Caco-2 (cell line): ENCODE measurements at regions not wholly inside any gene's neighbourhood (a gene's known extent, or its start where the extent isn't known, plus 50 kb on each side); places are given as distances from the start of the nearest gene placed in this dataset.

Experiments
- BruUV-seq: library from RNA; stranded (reverse); fragments of 400-500 nt; replicated peaks from 2 replicates; lab custom pipeline; 2021; lab: Mats Ljungman, UMichigan
- CTCF ChIA-PET: fragments of 300-600 bp; sonication (Branson Sonifier 250); formaldehyde crosslinking; loops from one replicate; lab custom pipeline; 2022; ENCODE audit warnings: antibody characterized with exemption; lab: Charles Lee
- POLR2A ChIA-PET: fragments of 300-600 bp; sonication (Branson Sonifier 250); formaldehyde crosslinking; loops from one replicate; lab custom pipeline; 2022; ENCODE audit warnings: antibody characterized with exemption; lab: Charles Lee
- DNase-seq, 2 experiments: peaks; one replicate each; pipeline versions ENCODE4 v3.0.0 to v3.0.0-alpha.2; 2020 to 2022
- H3K27me3 ChIP-seq: replicated peaks from 2 replicates; pipeline ENCODE4 v1.6.0; 2011; ENCODE audit warnings: low read length; ENCODE audit not compliant: control insufficient read depth, insufficient read depth
- H3K36me3 ChIP-seq: 2 replicates; pipeline ENCODE4 v1.5.1; 2011; ENCODE audit warnings: low read length; ENCODE audit not compliant: control insufficient read depth, insufficient read depth
- H3K4me1 ChIP-seq: fragments of 250-450 bp; sonication (Bioruptor Pico); 2 replicates; pipeline ENCODE4 v1.5.1; 2020; ENCODE audit warnings: mild to moderate bottlenecking
- H3K4me3 ChIP-seq: 2 replicates; pipeline ENCODE4 v1.5.1; 2011; ENCODE audit warnings: low read depth, mild to moderate bottlenecking, control low read depth, low read length
- H3K9me3 ChIP-seq: fragments of 250-450 bp; sonication (Bioruptor Pico); 2 replicates; pipeline ENCODE4 v1.5.1; 2020; ENCODE audit warnings: mild to moderate bottlenecking, moderate library complexity
- H3K27ac Mint-ChIP-seq: one replicate; pipeline ENCODE4 v1.8.0; 2022; ENCODE audit warnings: mixed read lengths; ENCODE audit not compliant: unreplicated experiment
- H3K27me3 Mint-ChIP-seq: one replicate; pipeline ENCODE4 v1.8.0; 2022; ENCODE audit warnings: mixed read lengths; ENCODE audit not compliant: insufficient read depth, unreplicated experiment
- H3K36me3 Mint-ChIP-seq: one replicate; pipeline ENCODE4 v1.8.0; 2022; ENCODE audit warnings: mild to moderate bottlenecking, mixed read lengths; ENCODE audit not compliant: insufficient read depth, unreplicated experiment
- H3K4me1 Mint-ChIP-seq: one replicate; pipeline ENCODE4 v1.8.0; 2022; ENCODE audit warnings: low read depth, mixed read lengths; ENCODE audit not compliant: unreplicated experiment
- H3K4me3 Mint-ChIP-seq: one replicate; pipeline ENCODE4 v1.8.0; 2022; ENCODE audit warnings: mild to moderate bottlenecking, moderate library complexity, mixed read lengths; ENCODE audit not compliant: unreplicated experiment
- H3K9me3 Mint-ChIP-seq: one replicate; pipeline ENCODE4 v1.8.0; 2022; ENCODE audit warnings: mixed read lengths; ENCODE audit not compliant: unreplicated experiment
- intact Hi-C: fragments of 100-400 bp; cut with micrococcal nuclease; formaldehyde crosslinking; loops from one replicate; pipeline ENCODE4 v1.10.0; 2022; ENCODE audit not compliant: unreplicated experiment
- TF ChIP-seq, protein P1 (sequence below), 2 experiments: fragments of 200-600 bp in 1 of 2; IDR thresholded peaks; 1 replicate in 1 of 2; 2 replicates in 1 of 2; pipeline versions ENCODE4 v1.5.1 to v1.8.0; 2011 to 2022; ENCODE audit warnings: antibody characterized with exemption in 1 of 2, control low read depth in 1 of 2, inconsistent platforms in 1 of 2, low read depth in 1 of 2, low read length in 1 of 2, mild to moderate bottlenecking in 1 of 2, moderate library complexity in 1 of 2; ENCODE audit not compliant: insufficient read depth in 1 of 2, severe bottlenecking in 1 of 2, unreplicated experiment in 1 of 2

DNA sequence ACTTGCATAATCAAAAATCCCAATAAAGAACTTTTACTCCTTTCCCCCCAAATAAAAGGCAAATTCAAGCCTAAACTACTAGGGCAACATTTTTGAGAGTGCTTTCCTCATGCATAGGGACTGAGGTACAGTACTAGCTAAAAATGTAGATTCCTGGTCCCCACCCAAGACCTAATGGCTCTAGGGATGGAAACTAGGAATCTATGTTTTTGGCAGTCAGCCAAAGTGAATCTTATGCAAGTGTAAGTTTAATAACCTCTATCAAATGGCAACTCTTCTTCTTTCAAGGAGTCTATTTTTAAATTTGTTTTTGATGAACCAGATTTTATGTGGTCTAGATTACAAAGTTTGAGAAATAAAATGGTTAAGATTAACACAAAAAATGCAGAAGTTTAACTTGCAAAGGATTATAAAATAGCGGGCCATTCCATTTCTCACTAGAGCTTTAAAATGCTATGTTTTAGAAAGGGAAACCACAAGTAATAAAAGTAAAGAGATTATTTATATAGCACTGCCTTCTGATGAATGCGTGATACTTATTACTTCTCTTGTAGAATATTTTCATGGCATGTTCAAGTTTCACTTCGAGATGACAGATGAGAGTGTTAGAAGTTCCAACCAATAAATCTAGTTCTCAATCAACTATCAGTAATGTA is 70.4 kb upstream of the MDFIC start:
- no peaks in the 10 kb centered on the region for H3K36me3 ChIP-seq
- ChIA-PET CTCF (no interaction called here), POLR2A (no interaction called here)
- no peaks in the 10 kb centered on the region for H3K27me3 ChIP-seq
- no peak for DNase-seq
- no peak overlapping the region for H3K4me3 Mint-ChIP-seq
- H3K9me3 Mint-ChIP-seq: no peaks in the 10 kb centered on the region
- BruUV-seq: no TSS peak
- no peak overlapping the region for H3K4me3 ChIP-seq
- H3K27me3 Mint-ChIP-seq: no peaks in the 10 kb centered on the region
- H3K4me1 Mint-ChIP-seq: peaks cover 1% of the 10 kb centered on the region
- H3K36me3 Mint-ChIP-seq: no peaks in the 10 kb centered on the region
- H3K9me3 ChIP-seq: no peaks in the 10 kb centered on the region
- TF ChIP-seq, protein P1, sequence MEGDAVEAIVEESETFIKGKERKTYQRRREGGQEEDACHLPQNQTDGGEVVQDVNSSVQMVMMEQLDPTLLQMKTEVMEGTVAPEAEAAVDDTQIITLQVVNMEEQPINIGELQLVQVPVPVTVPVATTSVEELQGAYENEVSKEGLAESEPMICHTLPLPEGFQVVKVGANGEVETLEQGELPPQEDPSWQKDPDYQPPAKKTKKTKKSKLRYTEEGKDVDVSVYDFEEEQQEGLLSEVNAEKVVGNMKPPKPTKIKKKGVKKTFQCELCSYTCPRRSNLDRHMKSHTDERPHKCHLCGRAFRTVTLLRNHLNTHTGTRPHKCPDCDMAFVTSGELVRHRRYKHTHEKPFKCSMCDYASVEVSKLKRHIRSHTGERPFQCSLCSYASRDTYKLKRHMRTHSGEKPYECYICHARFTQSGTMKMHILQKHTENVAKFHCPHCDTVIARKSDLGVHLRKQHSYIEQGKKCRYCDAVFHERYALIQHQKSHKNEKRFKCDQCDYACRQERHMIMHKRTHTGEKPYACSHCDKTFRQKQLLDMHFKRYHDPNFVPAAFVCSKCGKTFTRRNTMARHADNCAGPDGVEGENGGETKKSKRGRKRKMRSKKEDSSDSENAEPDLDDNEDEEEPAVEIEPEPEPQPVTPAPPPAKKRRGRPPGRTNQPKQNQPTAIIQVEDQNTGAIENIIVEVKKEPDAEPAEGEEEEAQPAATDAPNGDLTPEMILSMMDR (IDR thresholded peaks at IDR 0.05; ENCODE audit: insufficient read depth in 1 of 2, low read depth in 1 of 2, low read length in 1 of 2, severe bottlenecking in 1 of 2, unreplicated experiment in 1 of 2): no peak
- intact Hi-C loops: no loop called here
- peaks cover 9% of the 10 kb centered on the region for H3K4me1 ChIP-seq
- no peak overlapping the region for H3K27ac Mint-ChIP-seq

DNA sequence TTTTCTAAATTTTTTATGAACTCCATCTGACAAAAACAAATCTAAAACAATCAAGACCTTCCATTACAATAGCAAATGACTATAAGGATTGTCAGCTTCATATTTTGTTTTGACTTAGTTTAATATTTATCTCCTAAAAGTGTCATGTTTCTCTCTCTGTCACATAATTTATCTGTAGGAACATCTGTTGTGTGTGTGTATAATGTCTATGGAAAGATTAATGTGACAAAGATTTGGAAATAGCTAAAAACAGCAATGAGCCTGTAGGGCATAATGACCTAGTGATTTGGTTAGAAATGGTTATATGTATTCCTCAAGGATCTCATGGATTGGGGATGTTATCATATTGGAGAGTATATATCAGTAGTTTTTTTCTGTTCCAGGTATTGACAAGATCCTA is 69.6 kb upstream of the MDFIC start:
- H3K36me3 ChIP-seq: no peaks in the 10 kb centered on the region

DNA sequence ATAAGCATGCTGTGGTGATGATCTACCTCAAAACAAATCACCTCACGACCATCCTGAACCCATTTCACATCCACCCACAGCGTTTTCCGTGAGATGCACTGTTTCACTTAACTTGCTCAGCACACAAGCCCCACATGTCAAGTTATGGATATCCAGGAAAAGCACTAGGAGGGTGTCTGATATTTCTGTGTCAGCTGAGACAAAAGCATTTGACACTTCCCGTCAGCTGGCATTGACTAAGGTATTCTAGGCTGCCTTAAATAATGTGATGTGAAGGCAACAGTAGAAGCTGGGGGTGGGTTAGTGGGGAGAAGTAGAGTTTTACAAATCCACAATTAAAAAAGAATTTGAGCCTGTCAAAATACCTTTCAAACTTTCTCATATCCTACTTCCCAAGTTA is 68.7 kb upstream of the MDFIC start:
- Mint-ChIP-seq H3K27ac (no peak overlapping the region), H3K27me3 (no peaks in the 10 kb centered on the region), H3K4me1 (peaks cover 4% of the 10 kb centered on the region), H3K36me3 (no peaks in the 10 kb centered on the region), H3K4me3 (no peak overlapping the region), H3K9me3 (no peaks in the 10 kb centered on the region)
- no peak for DNase-seq
- no peaks in the 10 kb centered on the region for H3K27me3 ChIP-seq
- no TSS peak for BruUV-seq
- ChIA-PET POLR2A (no interaction called here), CTCF (no interaction called here)
- TF ChIP-seq, protein P1 (IDR thresholded peaks at IDR 0.05; ENCODE audit: insufficient read depth in 1 of 2, low read depth in 1 of 2, low read length in 1 of 2, severe bottlenecking in 1 of 2, unreplicated experiment in 1 of 2): no peak
- peaks cover 20% of the 10 kb centered on the region for H3K4me1 ChIP-seq
- H3K36me3 ChIP-seq: no peaks in the 10 kb centered on the region
- intact Hi-C loops: no loop called here
- no peaks in the 10 kb centered on the region for H3K9me3 ChIP-seq
- no peak overlapping the region for H3K4me3 ChIP-seq

More for the DNA sequence above, 69.6 kb upstream of the MDFIC start:
- Mint-ChIP-seq H3K4me1 (peaks cover 4% of the 10 kb centered on the region), H3K9me3 (no peaks in the 10 kb centered on the region), H3K36me3 (no peaks in the 10 kb centered on the region), H3K27me3 (no peaks in the 10 kb centered on the region), H3K4me3 (no peak overlapping the region), H3K27ac (no peak overlapping the region)
- no peaks in the 10 kb centered on the region for H3K9me3 ChIP-seq
- peaks cover 15% of the 10 kb centered on the region for H3K4me1 ChIP-seq
- DNase-seq: no peak
- no peaks in the 10 kb centered on the region for H3K27me3 ChIP-seq
- POLR2A ChIA-PET: no interaction called here
- no peak overlapping the region for H3K4me3 ChIP-seq
- CTCF ChIA-PET: no interaction called here
- TF ChIP-seq, protein P1 (IDR thresholded peaks at IDR 0.05; ENCODE audit: insufficient read depth in 1 of 2, low read depth in 1 of 2, low read length in 1 of 2, severe bottlenecking in 1 of 2, unreplicated experiment in 1 of 2): no peak
- intact Hi-C loops: no loop called here
- BruUV-seq: no TSS peak
